GM19438 (cell line): ENCODE measurements at regions not wholly inside any gene's neighbourhood (a gene's known extent, or its start where the extent isn't known, plus 50 kb on each side); places are given as distances from the start of the nearest gene placed in this dataset.

Source experiments
- ATAC-seq: cut with Tn5 transposase; IDR thresholded peaks from one replicate; pipeline ENCODE4 v1.9.1; 2021; ENCODE audit warnings: low read depth; ENCODE audit not compliant: unreplicated experiment

- ATAC-seq, result no peak
These were observed 109.9 kb upstream of the ZFHX3 start for GRCh38 chr16:73157861-73158260.

- no peak for ATAC-seq
These were observed 106.3 kb upstream of the ZFHX3 start for GRCh38 chr16:73154063-73154870.

GRCh38 chr16:73152386-73153125 is 104.6 kb upstream of the ZFHX3 start:
- ATAC-seq, result no peak

GRCh38 chr16:73151941-73152340 is 104.0 kb upstream of the ZFHX3 start:
- no peak for ATAC-seq

- ATAC-seq, result no peak
These were observed 103.3 kb upstream of the ZFHX3 start for GRCh38 chr16:73151225-73151624.

- ATAC-seq, result no peak
These were observed 102.9 kb upstream of the ZFHX3 start for GRCh38 chr16:73150786-73151185.

- ATAC-seq, result no peak
These were observed 101.4 kb upstream of the ZFHX3 start for GRCh38 chr16:73149334-73149733.

- no peak for ATAC-seq
These were observed 100.0 kb upstream of the ZFHX3 start for GRCh38 chr16:73147958-73148357.

GRCh38 chr16:73145166-73145880 is 97.4 kb upstream of the ZFHX3 start:
- ATAC-seq, result no peak

GRCh38 chr16:73143576-73144422 is 95.9 kb upstream of the ZFHX3 start:
- no peak for ATAC-seq

- no peak for ATAC-seq
These were observed 95.1 kb upstream of the ZFHX3 start for GRCh38 chr16:73143002-73143401.

GRCh38 chr16:73142053-73142854 is 94.3 kb upstream of the ZFHX3 start:
- no peak for ATAC-seq

- no peak for ATAC-seq
These were observed 93.0 kb upstream of the ZFHX3 start for GRCh38 chr16:73140929-73141328.

- ATAC-seq, result no peak
These were observed 83.4 kb upstream of the ZFHX3 start for GRCh38 chr16:73131156-73131862.

GRCh38 chr16:73129455-73129854 is 81.5 kb upstream of the ZFHX3 start:
- ATAC-seq, result no peak

- no peak for ATAC-seq
These were observed 78.6 kb upstream of the ZFHX3 start for GRCh38 chr16:73126525-73126853.

- ATAC-seq, result no peak
These were observed 78.1 kb upstream of the ZFHX3 start for GRCh38 chr16:73125850-73126524.

GRCh38 chr16:73124665-73125375 is 76.9 kb upstream of the ZFHX3 start:
- ATAC-seq, result no peak
